Transverse colon (tissue), 4 donors: ENCODE measurements at regions not wholly inside any gene's neighbourhood (a gene's known extent, or its start where the extent isn't known, plus 50 kb on each side); places are given as distances from the start of the nearest gene placed in this dataset.

ENCODE experiments used
- CTCF ChIP-seq, 5 experiments: fragments of 200-600 bp in 3 of 5; fragments of 450-650 bp in 2 of 5; sonication (generic) in 3 of 5; IDR thresholded peaks; 1 replicate in 2 of 5; 2 replicates in 3 of 5; pipeline ENCODE4 v1.5.1; 2016 to 2017; ENCODE audit warnings: antibody characterized with exemption in 5 of 5, inconsistent platforms in 3 of 5, mild to moderate bottlenecking in 2 of 5, moderate library complexity in 1 of 5
- POLR2A ChIP-seq: fragments of 450-650 bp; IDR thresholded peaks from one replicate; pipeline ENCODE4 v1.6.1; 2016; ENCODE audit warnings: antibody characterized with exemption, mild to moderate bottlenecking, moderate library complexity
- POLR2AphosphoS5 ChIP-seq, 3 donors: sonication (generic); formaldehyde crosslinking; IDR thresholded peaks; one replicate each; pipeline ENCODE4 v1.6.1; 2016; ENCODE audit warnings: antibody characterized with exemption in 3 of 3

DNA sequence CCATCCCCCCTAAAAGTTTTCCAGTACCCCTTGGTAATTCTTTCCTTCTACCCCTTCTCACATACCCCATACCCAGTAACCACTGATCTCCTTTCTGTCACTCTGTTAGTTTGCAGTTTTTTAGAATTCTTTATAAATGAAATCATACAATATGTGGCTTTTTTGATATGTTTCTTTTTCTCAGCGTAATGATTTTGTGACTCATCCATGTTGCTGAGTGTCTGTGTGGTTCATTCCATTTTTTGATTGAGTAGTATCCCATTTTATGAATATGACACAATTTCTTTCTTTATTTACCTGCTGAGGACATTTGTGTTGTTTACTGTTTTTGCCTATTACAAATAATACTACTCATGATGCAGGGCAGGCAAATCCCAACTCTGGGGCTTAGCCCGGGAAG is 1605.3 kb downstream of the BRINP3 start:
- TF ChIP-seq POLR2AphosphoS5 (IDR thresholded peaks at IDR 0.05) (no peak), CTCF (IDR thresholded peaks at IDR 0.05) (no peak), POLR2A (no peak)
